A673 (cell line): ENCODE measurements at regions not wholly inside any gene's neighbourhood (a gene's known extent, or its start where the extent isn't known, plus 50 kb on each side); places are given as distances from the start of the nearest gene placed in this dataset.

Experiments
- BruUV-seq: library from RNA; stranded (reverse); fragments of 400-500 nt; replicated peaks from 2 replicates; lab custom pipeline; 2021; lab: Mats Ljungman, UMichigan
- CTCF ChIA-PET: fragments of 300-600 bp; sonication (Branson Sonifier 250); formaldehyde crosslinking; loops from one replicate; lab custom pipeline; 2022; ENCODE audit warnings: antibody characterized with exemption; lab: Charles Lee
- POLR2A ChIA-PET: fragments of 300-600 bp; sonication (Branson Sonifier 250); formaldehyde crosslinking; loops from one replicate; lab custom pipeline; 2022; ENCODE audit warnings: antibody characterized with exemption; ENCODE audit not compliant: low non-redundant PET; lab: Charles Lee
- DNase-seq: peaks from one replicate; pipeline ENCODE4 v3.0.0-alpha.2; 2015; ENCODE audit warnings: low spot score
- H3K27ac ChIP-seq: fragments of 200-600 bp; sonication (generic); 2 replicates; pipeline ENCODE4 v1.5.1; 2016; ENCODE audit warnings: mixed run types, low read depth, mild to moderate bottlenecking, mixed read lengths, antibody characterized with exemption, low read length; ENCODE audit not compliant: poor library complexity, severe bottlenecking
- H3K27me3 ChIP-seq: fragments of 200-600 bp; sonication (generic); replicated peaks from 2 replicates; pipeline ENCODE4 v1.6.1; 2017; ENCODE audit warnings: mixed run types, low read depth, mild to moderate bottlenecking, mixed read lengths, antibody characterized with exemption, low read length; ENCODE audit not compliant: insufficient read depth, poor library complexity
- H3K36me3 ChIP-seq: fragments of 200-600 bp; sonication (generic); 2 replicates; pipeline ENCODE4 v1.6.1; 2016; ENCODE audit warnings: mixed run types, mild to moderate bottlenecking, mixed read lengths, antibody characterized with exemption, low read length; ENCODE audit not compliant: insufficient read depth, poor library complexity, severe bottlenecking
- H3K4me1 ChIP-seq: fragments of 200-600 bp; sonication (generic); 2 replicates; pipeline ENCODE4 v1.6.1; 2017; ENCODE audit warnings: mixed run types, mild to moderate bottlenecking, mixed read lengths, antibody characterized with exemption, low read length; ENCODE audit not compliant: insufficient read depth, poor library complexity, severe bottlenecking
- H3K4me3 ChIP-seq: fragments of 200-600 bp; sonication (generic); 2 replicates; pipeline ENCODE4 v1.5.1; 2016; ENCODE audit warnings: low read depth, mixed run types, mild to moderate bottlenecking, mixed read lengths, low read length; ENCODE audit not compliant: poor library complexity, severe bottlenecking
- H3K9me3 ChIP-seq: fragments of 200-600 bp; sonication (generic); 2 replicates; pipeline ENCODE4 v1.6.1; 2016; ENCODE audit warnings: mixed run types, low read depth, mild to moderate bottlenecking, mixed read lengths, antibody characterized with exemption, low read length; ENCODE audit not compliant: poor library complexity, severe bottlenecking
- CTCF ChIP-seq: fragments of 300-800, 200-600 bp; sonication (generic); conservative IDR thresholded peaks from 2 replicates; pipeline ENCODE4 v1.5.1; 2017; ENCODE audit warnings: low read depth, mild to moderate bottlenecking, antibody characterized with exemption, low read length, moderate library complexity, mixed read lengths
- EZH2 ChIP-seq: fragments of 200-600 bp; sonication (generic); IDR thresholded peaks from 2 replicates; pipeline ENCODE4 v1.6.1; 2017; ENCODE audit warnings: borderline replicate concordance, low read depth, mild to moderate bottlenecking, mixed read lengths, antibody characterized with exemption, low read length; ENCODE audit not compliant: poor library complexity, severe bottlenecking
- intact Hi-C: fragments of 100-400 bp; cut with micrococcal nuclease; formaldehyde crosslinking; loops from one replicate; pipeline ENCODE4 v1.10.0; 2022; ENCODE audit not compliant: unreplicated experiment

DNA sequence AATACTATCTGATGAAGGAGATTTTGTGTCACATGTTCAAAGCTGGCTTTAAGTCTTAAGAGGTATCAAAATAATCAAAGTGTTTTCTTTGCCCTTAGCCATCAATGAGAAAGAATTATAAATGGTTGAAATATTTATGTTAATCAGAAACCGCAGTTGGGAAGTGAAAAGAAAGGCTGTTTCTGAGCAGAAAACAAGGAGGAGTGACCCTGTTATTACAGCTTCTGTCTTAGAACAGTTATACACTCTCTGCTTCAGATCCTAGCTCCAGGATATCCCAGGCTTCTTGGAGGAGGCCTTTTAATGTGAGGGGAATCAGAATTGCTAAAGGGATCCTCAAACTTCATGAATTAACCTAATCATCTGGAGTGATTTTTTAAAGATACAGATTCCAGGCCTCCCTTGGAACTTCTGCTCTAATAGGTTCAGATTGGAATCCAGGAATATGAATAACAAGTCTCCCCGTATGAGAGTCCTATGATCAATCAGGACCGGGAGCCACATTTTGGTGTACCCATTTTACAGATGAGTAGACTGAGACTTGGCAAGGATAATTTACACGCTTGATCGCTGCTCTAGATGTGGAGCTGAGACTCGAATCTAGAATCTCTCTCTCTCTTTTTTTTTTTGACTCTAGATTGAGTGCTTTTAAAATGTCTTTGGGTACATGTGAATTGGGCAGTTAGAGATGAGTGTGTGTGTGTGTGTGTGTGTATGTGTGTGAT lies 50.8 kb upstream of the JAG1 start:
- ChIA-PET CTCF (no interaction called here), POLR2A (no interaction called here)
- Histone ChIP-seq H3K36me3 (no peaks in the 10 kb centered on the region), H3K4me3 (no peak overlapping the region), H3K9me3 (no peaks in the 10 kb centered on the region), H3K4me1 (peaks cover 21% of the 10 kb centered on the region), H3K27me3 (peaks cover 8% of the 10 kb centered on the region), H3K27ac (no peak overlapping the region)
- no peak for TF ChIP-seq CTCF
- TF ChIP-seq EZH2, result no peak
- intact Hi-C loops, result no loop called here
- DNase-seq, result no peak
- no TSS peak for BruUV-seq

DNA sequence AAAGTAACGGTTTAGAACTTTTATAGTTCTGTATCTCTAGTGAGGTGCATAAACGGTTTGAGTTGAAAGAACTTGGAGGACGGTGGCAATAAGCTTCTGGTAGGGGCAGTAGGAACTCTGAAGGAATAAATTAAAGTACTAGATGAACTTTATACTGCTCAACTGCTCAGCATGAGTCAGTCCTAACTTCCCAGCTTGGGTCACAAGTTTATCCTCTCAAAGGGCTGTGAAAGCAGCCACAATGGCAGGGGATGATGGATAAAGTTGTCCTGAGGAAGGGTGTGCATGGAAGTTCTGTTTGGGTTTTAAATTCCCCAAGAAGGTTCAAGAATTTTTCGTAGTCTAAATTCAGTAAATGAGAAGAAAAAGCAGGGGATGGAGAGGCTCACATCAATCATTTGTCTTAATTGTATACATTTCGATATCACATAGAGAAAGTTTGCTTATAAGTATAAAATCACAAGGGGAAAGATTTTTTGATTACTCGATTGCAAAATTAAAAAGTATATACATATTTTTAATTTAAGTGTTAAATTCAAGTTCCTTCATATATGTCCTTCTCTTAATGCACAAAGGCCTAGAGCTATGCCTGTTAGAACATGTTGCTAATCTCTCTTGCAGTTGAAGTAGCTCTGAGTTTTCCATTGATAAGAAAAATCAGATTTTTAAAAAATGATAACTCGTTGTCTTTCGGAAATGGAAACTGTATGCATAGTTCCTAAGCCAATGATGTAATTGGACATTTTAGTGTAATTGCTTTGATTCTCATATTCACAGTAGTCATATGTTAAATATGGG lies 55.3 kb upstream of the JAG1 start:
- Histone ChIP-seq H3K4me3 (no peak overlapping the region), H3K4me1 (no peaks in the 10 kb centered on the region), H3K27ac (no peak overlapping the region), H3K27me3 (no peaks in the 10 kb centered on the region), H3K36me3 (no peaks in the 10 kb centered on the region), H3K9me3 (no peaks in the 10 kb centered on the region)
- no peak for DNase-seq
- no TSS peak for BruUV-seq
- intact Hi-C loops, result no loop called here
- TF ChIP-seq EZH2 (no peak), CTCF (no peak)
- ChIA-PET POLR2A (no interaction called here), CTCF (no interaction called here)

- no TSS peak for BruUV-seq
- intact Hi-C loops, result no loop called here
- CTCF ChIA-PET, result no interaction called here
Observed at GRCh38 chr20:10729785-10730184, 56.0 kb upstream of the JAG1 start.

More at GRCh38 chr20:10729785-10730184, 56.0 kb upstream of the JAG1 start:
- TF ChIP-seq CTCF (no peak), EZH2 (no peak)
- H3K4me1 ChIP-seq, result no peaks in the 10 kb centered on the region
- H3K4me3 ChIP-seq, result no peak overlapping the region
- H3K36me3 ChIP-seq, result no peaks in the 10 kb centered on the region
- DNase-seq, result no peak
- H3K27ac ChIP-seq, result no peak overlapping the region
- no peaks in the 10 kb centered on the region for H3K9me3 ChIP-seq
- H3K27me3 ChIP-seq, result no peaks in the 10 kb centered on the region
- POLR2A ChIA-PET, result no interaction called here
